Bronchial epithelial cell (primary cell): ENCODE measurements at regions not wholly inside any gene's neighbourhood (a gene's known extent, or its start where the extent isn't known, plus 50 kb on each side); places are given as distances from the start of the nearest gene placed in this dataset.

Source experiments
- DNase-seq: peaks from one replicate; pipeline ENCODE4 v3.0.0-alpha.2; 2010; ENCODE audit warnings: low read depth
- FAIRE-seq: peaks from 2 replicates; lab custom pipeline; 2011; peaks lifted over from hg19 to GRCh38; lab: Jason Lieb, UNC
- H3K27me3 ChIP-seq: 2 replicates; pipeline ENCODE4 v1.5.1; 2011; ENCODE audit warnings: low read length; ENCODE audit not compliant: control insufficient read depth, insufficient read depth
- H3K36me3 ChIP-seq: 2 replicates; pipeline ENCODE4 v1.5.1; 2011; ENCODE audit warnings: low read length; ENCODE audit not compliant: control insufficient read depth, insufficient read depth
- H3K4me3 ChIP-seq: 2 replicates; pipeline ENCODE4 v1.5.1; 2011; ENCODE audit warnings: mild to moderate bottlenecking, low read depth, low read length, control low read depth
- CTCF ChIP-seq: IDR thresholded peaks from 2 replicates; pipeline ENCODE4 v1.5.1; 2011; ENCODE audit warnings: mild to moderate bottlenecking, moderate library complexity, low read length, control low read depth, inconsistent platforms; ENCODE audit not compliant: insufficient read depth, severe bottlenecking

DNA sequence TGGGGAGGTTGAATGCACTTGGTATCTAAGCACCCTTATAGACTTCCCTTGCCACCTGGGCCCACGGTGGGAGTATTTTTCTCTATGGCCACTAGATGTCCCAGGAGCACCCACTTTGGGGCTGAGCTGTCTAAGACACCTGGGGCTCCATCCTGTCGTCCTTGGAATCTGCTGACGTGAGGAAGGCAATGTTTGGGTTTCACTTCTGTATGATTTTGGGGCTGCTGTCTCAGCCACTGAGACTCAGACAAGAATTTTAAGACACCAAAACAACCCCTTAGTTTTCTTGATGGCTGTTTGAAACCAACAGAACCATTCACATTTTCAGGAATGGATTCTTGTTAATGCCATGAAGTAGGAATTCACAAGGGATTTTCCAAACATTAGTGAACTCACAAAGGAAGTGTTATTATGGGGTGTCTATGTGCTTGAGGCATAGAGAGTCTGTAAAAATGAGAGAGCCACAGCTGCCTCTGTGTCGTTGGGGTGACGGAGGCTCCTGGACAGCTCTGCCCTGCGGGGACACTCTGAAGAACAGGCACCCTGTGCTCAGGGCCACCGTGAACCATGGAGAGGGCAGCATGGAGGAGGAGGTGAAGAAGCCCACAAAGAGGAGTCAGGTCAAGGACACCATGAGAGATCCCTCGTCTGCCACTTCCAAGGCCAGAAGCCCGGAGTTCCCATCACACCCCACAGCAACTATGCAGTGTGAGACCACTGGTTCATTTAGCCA, 106.8 kb upstream of the SPATA13 start:
- Histone ChIP-seq H3K36me3 (no peaks in the 10 kb centered on the region), H3K27me3 (no peaks in the 10 kb centered on the region), H3K4me3 (no peak overlapping the region)
- FAIRE-seq (peak; percentile 92), DNase-seq (peak; percentile 65)
- TF ChIP-seq CTCF = peak; percentile 79

DNA sequence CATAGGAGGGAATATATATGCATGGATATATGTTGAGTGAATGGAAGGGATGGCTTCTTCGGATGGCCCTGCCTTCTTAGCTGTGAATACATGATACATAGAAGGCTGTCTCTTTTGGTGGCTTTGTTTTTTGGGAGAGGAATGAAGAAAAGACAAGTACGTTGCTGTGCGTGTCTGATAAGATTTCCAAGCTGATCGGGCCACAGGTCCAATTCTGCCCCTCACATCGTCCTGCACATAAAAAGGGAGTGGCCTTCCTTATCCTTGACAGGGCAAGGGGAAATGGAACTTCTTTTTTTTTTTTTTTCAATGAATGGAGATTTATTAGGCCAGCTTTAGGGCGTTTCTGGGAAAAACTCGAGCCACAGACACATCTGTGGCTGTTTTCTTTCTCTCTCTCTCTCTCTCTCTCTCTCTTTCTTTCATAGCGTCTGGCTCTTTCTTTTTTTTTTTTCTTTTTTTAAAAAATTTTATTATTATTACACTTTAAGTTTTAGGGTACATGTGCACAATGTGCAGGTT, 103.8 kb upstream of the SPATA13 start:
- no peak overlapping the region for H3K4me3 ChIP-seq
- no peaks in the 10 kb centered on the region for H3K36me3 ChIP-seq
- H3K27me3 ChIP-seq = no peaks in the 10 kb centered on the region
- DNase-seq (no peak), FAIRE-seq (no peak)
- TF ChIP-seq CTCF = no peak

GRCh38 chr13:24060993-24061392, 99.5 kb upstream of the SPATA13 start:
- no peak for FAIRE-seq
- TF ChIP-seq CTCF = no peak
- Histone ChIP-seq H3K4me3 (no peak overlapping the region), H3K27me3 (no peaks in the 10 kb centered on the region), H3K36me3 (no peaks in the 10 kb centered on the region)
- DNase-seq = no peak

DNA sequence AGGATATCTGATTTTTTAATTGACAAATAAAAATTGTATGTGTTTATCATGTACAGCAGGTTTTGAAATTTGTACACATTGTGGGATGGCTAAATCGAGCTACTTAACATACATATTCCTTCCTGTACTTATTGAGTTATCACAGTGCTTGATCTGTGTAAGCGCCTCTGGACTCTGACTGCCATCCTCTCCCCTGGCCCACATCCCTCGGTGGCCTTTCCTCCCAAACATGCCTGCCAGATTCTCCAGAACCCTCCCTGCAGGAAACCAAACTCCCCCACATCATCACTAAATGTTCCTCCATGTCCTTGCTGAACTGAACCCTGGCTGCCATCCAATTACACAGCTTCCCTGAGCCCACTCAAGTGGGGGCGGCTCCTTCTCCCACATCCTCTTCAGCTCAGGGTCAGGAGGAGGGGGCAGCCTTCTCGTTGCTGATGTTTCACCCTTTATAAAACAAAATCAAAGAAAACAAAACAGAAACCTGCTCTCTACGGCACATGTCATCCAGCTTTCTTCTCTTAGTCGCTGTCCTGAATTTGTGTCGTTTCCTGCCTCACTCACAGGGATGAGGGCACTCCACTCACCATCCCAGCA, 97.1 kb upstream of the SPATA13 start:
- no peak overlapping the region for H3K4me3 ChIP-seq
- H3K36me3 ChIP-seq = no peaks in the 10 kb centered on the region
- TF ChIP-seq CTCF = no peak
- FAIRE-seq = no peak
- no peaks in the 10 kb centered on the region for H3K27me3 ChIP-seq
- DNase-seq = no peak

DNA sequence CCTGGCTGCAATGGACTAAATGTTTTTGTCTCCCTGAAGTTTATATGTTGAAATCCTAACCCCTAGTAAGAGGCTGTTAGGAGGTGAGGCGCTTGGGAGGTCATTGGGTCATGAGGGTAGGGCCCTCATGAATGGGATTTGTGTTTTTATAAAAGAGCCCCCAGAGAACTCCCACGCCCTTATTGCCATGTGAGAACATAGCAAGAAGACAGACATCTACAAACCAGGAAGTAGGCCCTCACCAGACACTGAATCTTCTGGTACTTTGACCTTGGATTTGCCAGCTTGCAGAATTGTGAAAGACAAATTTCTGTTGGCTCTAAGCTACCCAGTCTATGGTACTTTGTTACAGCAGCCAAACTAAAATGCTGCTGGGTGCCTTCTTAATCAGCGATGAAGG, 96.1 kb upstream of the SPATA13 start:
- TF ChIP-seq CTCF = no peak
- no peak overlapping the region for H3K4me3 ChIP-seq
- H3K27me3 ChIP-seq = no peaks in the 10 kb centered on the region
- DNase-seq (no peak), FAIRE-seq (no peak)
- H3K36me3 ChIP-seq = no peaks in the 10 kb centered on the region
